Activated effector memory CD4-positive, alpha-beta T cell treated with anti-CD3 and anti-CD28 coated beads, Interleukin-2, amount 50 U/mL, for 16 hours (primary cell): ENCODE measurements at regions not wholly inside any gene's neighbourhood (a gene's known extent, or its start where the extent isn't known, plus 50 kb on each side); places are given as distances from the start of the nearest gene placed in this dataset.
A peak's percentile ranks its signal among the peaks of the same experiment; 100 is the strongest.

ENCODE experiments used
- DNase-seq: peaks from one replicate; pipeline ENCODE4 v3.0.0-alpha.2; 2020

DNA sequence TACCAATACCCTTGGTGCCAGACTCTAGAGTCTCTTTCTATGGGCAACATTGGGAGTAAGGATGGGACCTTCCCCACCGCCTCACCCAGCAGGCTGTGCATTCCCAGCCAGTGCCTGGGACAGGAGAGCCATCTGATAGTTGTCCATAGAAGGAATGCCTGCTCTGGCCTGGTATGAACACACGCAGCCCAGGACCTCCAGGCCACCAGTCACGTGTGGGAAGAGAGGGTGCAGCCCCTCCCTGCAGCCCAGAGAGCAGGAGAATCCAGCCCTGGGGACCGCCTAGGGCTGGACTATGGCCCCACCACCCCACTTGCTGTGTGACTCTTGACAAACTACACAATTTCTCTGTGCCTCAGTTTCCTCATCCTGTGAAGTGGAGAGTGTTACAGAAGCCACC is 52.5 kb upstream of the ID2 start:
- no peak for DNase-seq

DNA sequence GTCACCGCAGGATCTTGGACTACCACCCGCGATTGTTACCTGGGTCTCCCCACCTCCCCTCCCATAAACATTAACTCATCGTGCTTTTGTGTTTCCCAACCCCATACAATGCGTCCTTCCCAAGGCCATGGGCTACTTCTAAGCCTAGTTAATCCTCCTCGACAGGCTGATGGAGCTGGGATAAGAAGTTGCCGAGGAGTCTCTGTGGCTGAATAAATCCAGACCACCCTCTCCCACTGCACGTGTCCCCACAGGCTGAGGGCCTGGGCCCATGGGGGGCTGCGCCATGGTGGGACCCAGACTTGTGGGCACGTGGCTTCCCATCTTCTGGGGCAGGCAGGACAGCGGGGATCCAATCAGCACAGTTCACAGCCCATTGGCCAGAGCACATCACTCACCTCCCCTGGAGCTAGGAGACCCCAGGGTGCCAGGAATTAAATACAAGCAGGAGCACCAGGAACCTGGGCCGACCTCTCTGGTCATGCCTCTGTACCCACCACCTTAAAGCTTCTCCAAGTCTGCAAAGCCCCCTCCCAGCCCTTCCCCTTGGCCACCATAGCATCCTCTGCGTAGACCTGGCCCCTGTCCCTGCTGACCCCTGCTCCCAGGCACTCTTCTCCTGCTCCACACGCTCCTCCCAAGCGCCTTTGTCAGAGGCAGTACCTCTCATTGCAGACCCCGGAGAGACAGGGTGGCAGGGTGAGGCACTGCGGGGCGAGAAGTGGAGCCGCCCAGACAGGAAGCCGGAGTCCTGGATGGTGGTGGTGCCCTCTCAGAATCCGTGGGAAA is 51.0 kb upstream of the ID2 start:
- peak; percentile 56 for DNase-seq

DNA sequence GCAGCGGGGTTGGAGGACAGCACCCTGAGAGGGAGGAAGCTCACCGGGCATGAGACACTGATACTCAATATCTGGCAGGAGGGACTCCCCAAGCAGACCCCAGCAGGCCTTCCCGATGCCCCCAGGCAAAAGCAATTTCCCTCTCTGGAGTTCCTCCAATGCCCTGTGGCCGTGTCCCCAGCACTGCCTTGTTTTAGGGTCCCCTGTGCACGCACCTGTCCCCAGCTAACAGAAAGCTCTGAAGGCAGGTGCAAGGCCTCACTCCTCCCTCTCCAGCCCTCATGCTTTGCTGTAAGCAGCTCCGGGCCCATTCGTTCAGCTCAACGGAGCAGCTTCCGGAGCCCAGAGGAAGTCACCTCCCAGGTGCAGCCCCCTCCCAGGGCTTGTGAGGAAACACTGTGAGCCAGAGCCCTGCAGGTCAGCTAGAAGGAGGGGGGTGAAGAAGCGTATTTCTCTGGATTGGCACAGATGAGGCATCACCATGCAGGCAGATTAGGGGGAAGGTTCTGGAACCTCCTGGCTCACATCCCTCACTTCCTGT is 50.3 kb upstream of the ID2 start:
- DNase-seq: peak; percentile 58
